ENCODE measurements at regions not wholly inside any gene's neighbourhood (a gene's known extent, or its start where the extent isn't known, plus 50 kb on each side); places are given as distances from the start of the nearest gene placed in this dataset.

DNA sequence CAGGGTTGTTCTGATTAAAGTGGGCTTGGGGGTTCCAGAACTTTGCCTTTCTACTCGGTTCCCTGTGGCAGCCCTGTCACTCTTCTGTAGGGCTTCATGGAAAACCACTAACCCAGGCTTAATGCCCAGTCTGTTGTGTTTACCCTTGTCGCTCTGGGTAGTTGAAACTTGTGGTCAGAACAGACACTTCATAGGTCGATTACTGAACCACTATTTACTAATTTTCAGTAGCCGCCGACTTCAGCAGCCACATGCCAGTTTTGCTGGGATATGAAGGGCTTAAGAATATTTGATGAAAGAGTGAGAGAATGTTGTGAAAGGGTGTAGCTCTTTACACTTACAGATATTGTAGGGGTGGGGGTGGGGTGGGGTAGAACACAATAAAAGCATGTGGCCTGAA is 362.3 kb downstream of the RND3 start:
- H4K20me1 ChIP-seq (ENCODE audit: control insufficient read depth, insufficient read depth, insufficient read length) = no peaks in the 10 kb centered on the region
- no peaks in the 10 kb centered on the region for H3K27me3 ChIP-seq (ENCODE audit: insufficient read depth, low read length)
- DNase-seq = no peak
- H4K91ac ChIP-seq (ENCODE audit: insufficient read length, low read depth, low read length) = no peak overlapping the region
- H2BK12ac ChIP-seq (ENCODE audit: insufficient read length, low read depth, low read length) = no peak overlapping the region
- H3T11ph ChIP-seq (ENCODE audit: low read length) = no peak overlapping the region
- no peak overlapping the region for H3K27ac ChIP-seq (ENCODE audit: insufficient read length, low read depth, low read length)
- Mint-ChIP-seq H3K9me3 (peaks cover 0 to 6% of the 10 kb centered on the region in 2 experiments; a peak in 3 of 5 replicates), H3K4me3 (no peak overlapping the region), H3K27me3 (ENCODE audit: low read depth) (no peaks in the 10 kb centered on the region; the same call in 1 of the 2 replicates), H3K4me1 (peaks cover 17 to 26% of the 10 kb centered on the region in 2 experiments), H3K36me3 (ENCODE audit: insufficient read depth in 1 of 3, low read depth in 3 of 3) (peaks cover 0 to 7% (median 0%) of the 10 kb centered on the region in 3 experiments; a peak in 3 of 7 replicates), H3K27ac (no peak overlapping the region)
- H3K23ac ChIP-seq (ENCODE audit: insufficient read length, low read depth, low read length) = no peak overlapping the region
- no peak overlapping the region for H3K56ac ChIP-seq (ENCODE audit: insufficient read length, low read depth, low read length)
- no peak overlapping the region for H4K8ac ChIP-seq (replicated peaks; ENCODE audit: insufficient read length, low read depth, low read length)
- no peaks in the 10 kb centered on the region for H3K4me1 ChIP-seq (ENCODE audit: insufficient read depth, low read length)
- H3K4ac ChIP-seq (ENCODE audit: low read depth, low read length) = no peak overlapping the region
- H3K9me3 ChIP-seq (ENCODE audit: control insufficient read depth, low read depth, low read length) = no peaks in the 10 kb centered on the region
- H3K18ac ChIP-seq (ENCODE audit: insufficient read length, low read depth, low read length) = no peak overlapping the region
- no peak overlapping the region for H2AFZ ChIP-seq (ENCODE audit: low read length)
- no peak overlapping the region for H3K4me2 ChIP-seq (ENCODE audit: insufficient read depth, insufficient read length, low read length)
- no peaks in the 10 kb centered on the region for H3K79me2 ChIP-seq (ENCODE audit: insufficient read depth, low read length)
- no peaks in the 10 kb centered on the region for H3K79me1 ChIP-seq (ENCODE audit: insufficient read depth, low read depth, low read length, poor library complexity, severe bottlenecking)
- no peak overlapping the region for H2BK5ac ChIP-seq (ENCODE audit: insufficient read length, low read length)
- no peak overlapping the region for H2BK15ac ChIP-seq (ENCODE audit: low read depth, low read length)
- no peak overlapping the region for H2AK5ac ChIP-seq (ENCODE audit: insufficient read length, low read length)
- H2BK20ac ChIP-seq (ENCODE audit: low read depth, low read length, poor library complexity, severe bottlenecking) = no peak overlapping the region
- H4K5ac ChIP-seq (ENCODE audit: insufficient read length, low read depth, low read length) = no peak overlapping the region
- H3K14ac ChIP-seq (ENCODE audit: insufficient read depth, low read length) = no peak overlapping the region
- H3K9ac ChIP-seq (ENCODE audit: extremely low read depth, insufficient read length, low read length) = no peak overlapping the region
- H3K23me2 ChIP-seq (ENCODE audit: insufficient read length, low read depth, low read length, poor library complexity, severe bottlenecking) = no peaks in the 10 kb centered on the region
- TF ChIP-seq, protein P1, sequence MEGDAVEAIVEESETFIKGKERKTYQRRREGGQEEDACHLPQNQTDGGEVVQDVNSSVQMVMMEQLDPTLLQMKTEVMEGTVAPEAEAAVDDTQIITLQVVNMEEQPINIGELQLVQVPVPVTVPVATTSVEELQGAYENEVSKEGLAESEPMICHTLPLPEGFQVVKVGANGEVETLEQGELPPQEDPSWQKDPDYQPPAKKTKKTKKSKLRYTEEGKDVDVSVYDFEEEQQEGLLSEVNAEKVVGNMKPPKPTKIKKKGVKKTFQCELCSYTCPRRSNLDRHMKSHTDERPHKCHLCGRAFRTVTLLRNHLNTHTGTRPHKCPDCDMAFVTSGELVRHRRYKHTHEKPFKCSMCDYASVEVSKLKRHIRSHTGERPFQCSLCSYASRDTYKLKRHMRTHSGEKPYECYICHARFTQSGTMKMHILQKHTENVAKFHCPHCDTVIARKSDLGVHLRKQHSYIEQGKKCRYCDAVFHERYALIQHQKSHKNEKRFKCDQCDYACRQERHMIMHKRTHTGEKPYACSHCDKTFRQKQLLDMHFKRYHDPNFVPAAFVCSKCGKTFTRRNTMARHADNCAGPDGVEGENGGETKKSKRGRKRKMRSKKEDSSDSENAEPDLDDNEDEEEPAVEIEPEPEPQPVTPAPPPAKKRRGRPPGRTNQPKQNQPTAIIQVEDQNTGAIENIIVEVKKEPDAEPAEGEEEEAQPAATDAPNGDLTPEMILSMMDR (conservative IDR thresholded peaks at IDR 0.05) = no peak
- WGBS (ENCODE audit: extremely low coverage, insufficient read length, low lambda C conversion rate) = no CpG with 5 or more reads among the region's 5 CpGs
- no peak overlapping the region for H2BK120ac ChIP-seq (ENCODE audit: low read depth, low read length, poor library complexity, severe bottlenecking)
